Activated CD4-positive, alpha-beta T cell treated with anti-CD3 and anti-CD28 coated beads, Interleukin-2, amount 50 U/mL, for 4 hours (primary cell): ENCODE measurements at regions not wholly inside any gene's neighbourhood (a gene's known extent, or its start where the extent isn't known, plus 50 kb on each side); places are given as distances from the start of the nearest gene placed in this dataset.

Experiments used
- DNase-seq, 2 experiments: peaks; one replicate each; pipeline ENCODE4 v3.0.0-alpha.2; 2020

DNA sequence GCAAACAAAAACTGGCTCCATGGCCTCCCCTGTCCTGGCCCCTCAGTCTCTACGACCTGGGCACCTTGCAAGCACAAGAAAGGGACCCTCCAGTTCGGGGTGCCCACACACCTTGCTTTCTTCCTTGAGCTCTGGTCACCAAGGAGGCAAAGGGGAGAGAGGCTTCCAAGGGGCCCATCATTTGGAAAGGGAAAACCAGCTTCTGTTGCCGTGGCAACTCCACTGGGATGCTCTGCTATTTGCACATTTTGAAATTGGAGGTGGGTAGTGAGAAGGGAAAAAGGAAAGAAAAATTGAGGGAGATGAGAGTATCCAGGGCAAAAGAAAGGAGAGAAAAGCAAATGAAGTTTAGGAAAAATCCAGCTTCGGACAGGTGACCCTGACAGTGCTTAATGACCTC, 388.4 kb downstream of the SHANK2 start:
- no peak for DNase-seq

DNA sequence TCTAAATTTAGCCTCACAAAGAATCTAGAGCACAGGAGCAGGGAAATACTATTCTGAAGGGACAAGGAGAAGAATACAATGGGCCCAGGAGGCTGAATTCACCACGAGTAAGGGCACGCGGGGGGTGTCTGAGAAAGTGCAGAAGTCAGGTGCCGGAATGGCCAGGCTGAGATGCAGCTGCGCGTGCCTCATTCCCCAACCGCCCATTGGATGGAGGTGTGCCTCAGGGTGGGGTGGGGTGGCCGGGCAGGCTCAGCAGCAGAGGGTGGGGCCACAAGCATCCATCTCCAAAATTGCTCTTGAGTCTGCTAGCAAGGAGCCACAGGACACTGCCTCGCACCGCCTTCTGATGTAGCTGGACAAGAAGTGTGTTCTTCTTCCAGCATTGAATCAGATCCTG, 387.0 kb downstream of the SHANK2 start:
- DNase-seq, result no peak

DNA sequence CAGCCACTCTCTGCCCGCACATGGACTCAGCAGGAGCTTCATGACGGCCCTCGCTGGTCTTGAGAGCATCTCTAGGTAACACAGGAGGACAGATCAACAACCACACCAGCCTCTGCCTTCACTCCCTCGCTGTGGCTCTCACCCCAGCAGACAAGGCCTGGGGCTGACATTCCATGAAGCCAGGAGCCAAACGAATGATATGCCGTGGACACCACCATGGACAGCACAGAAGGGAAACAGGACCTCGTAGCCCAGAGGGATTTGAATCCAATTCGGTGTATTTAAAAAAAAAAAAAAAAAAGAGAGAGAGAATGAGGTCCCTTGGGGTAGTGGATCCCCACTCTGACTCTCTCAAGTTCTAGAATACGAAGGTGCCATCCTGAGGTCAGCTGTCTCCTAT, 385.5 kb downstream of the SHANK2 start:
- no peak for DNase-seq

DNA sequence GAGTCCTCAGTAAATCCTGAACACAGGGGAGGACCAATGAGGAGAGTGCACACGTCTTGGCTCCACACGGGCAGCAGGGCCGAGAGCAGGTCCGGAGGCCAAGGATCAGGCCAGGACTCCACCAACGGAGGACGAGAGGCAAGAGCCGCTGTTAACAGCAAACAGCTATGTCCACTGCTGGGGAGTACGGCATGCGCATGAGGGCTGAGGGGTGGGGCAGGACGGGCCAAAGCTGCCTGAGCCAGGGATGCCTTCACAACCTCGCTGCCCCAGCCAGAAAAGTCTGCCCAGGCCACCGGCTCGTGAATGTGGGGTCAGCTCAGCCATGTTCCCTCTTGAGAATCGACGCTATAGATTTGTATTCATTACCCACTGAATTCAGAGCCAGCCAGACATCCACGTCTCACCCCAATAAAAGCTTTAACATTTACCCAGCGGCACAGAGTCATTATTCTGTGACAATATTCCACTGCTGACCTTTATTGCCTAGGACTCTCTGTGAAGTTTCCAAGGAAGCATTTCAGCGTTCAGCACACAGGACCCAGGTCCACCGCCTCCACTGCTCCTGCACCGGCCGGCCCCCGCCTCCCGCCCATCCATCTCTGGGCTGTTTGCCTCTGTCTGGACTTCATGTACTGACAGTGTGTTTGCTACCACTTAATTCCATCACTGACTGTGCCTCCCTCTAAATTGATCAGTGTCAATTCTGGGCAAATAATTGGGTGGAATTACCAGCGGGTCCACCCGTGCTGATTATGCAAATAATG, 384.9 kb downstream of the SHANK2 start:
- no peak for DNase-seq

DNA sequence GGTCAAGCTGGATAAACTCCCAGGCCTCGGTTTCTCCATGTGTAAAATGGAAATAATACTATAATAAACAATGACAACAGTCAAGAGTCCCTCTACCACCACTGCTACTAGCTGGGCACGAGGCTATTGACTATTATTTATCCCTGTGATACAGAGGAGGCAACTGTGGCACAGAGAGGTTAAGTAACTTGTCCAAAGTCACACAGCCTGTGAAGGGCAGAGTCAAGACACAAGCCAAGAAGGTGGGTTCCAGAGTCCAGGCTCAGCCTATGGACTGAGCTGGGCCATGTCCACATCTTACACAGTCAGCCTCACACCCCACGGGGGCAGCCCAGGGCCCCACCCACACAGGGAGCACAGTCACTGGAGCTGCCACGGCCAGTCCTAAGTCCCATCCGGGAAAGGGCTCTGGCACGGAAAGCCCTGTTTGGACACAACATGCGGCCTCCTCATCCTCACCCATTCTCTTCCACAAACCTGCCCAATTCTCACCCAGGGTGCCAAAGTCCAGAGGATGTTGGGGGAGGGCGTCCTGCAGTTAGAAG, 384.0 kb downstream of the SHANK2 start:
- DNase-seq, result no peak

DNA sequence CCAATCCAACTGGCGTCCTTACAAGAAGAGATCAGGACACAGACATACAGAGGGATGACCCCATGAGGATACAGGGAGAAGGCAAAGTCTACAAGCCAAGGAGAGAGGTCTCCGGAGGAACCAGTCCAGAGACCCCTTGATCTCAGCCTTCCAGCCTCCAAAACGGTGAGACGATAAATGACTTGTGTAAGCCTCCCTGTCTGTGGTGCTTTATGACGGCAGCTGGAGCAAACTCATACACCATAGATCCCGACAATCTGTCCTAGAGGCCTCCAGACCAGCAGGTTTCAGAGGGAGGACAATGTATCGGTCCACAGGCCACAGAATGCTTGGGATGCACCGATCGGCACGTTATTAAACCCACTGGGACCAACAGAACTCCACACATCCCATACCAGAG, 383.3 kb downstream of the SHANK2 start:
- no peak for DNase-seq

DNA sequence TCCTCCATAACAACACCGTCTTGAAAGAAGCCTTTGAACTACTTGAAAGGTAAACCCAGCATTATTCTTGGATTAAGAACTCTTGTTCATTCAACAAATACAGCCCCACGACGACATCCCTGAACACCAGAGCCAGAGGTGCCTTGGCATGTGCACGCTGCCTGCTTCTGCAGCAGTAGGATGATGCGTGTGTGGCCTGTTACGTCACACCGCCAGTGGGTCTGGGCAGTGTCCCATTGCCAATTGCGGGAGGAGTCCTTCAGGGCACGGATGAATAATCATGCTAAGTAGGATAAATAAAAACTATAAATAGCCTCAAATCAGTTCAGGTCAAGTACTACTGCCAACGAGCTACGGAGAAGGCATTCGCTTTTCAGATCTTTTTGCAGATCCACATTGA, 380.5 kb downstream of the SHANK2 start:
- no peak for DNase-seq

DNA sequence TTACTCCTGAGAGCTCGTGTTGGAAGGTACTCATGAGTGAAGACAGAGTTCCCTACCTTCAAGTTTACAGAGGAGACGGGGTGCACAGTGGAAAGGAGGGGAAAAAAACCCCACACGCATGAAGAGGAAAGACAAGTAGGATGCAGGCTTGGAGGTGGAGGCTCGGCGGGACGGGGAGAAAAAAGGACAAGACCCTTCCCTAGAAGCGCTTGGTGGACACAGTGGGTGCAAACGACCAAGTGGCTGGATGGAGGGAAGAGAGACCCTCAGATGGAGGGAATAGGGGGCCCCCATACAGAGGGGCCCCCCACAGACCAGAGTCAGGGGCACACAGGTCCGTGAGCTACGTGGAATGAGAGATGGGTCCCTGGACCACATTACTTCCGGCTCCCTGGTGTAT, 380.1 kb downstream of the SHANK2 start:
- DNase-seq, result no peak

DNA sequence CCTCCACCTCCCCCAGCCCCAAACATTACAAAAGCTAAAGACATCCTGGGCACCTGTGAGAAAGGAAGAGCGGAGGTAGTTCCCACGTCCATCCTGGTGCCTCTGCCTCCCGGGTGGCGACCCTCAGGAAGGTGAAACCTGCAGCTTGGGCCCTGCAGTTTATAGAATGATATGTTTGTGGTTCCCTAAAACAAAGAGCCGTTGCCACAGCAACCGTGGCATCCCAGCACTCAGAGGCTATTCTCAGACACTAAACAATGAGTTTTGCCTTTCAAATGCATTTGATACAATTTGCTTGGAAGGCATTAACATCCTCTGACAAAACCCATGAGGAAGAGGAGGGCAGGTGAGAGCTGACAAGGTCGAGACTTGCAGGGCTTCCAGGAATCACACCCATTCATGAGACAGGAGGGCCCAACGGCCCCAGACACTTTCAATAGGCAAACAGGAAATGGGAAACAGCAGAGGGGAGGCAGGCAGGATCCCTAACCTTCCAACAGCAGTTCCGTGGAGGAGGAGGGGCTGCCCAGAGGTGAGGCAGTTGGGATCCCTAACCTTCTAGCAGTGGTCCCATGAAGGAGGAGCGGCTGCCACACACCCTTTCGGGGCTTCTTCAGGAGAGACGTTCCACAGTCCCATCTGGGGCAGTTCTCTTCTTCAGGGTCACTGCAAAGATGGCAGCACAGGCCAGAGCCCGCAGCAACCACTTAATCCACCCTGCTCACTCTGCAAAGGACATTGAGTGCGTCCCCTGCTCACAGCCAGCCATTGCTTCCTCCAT, 379.2 kb downstream of the SHANK2 start:
- DNase-seq, result no peak

DNA sequence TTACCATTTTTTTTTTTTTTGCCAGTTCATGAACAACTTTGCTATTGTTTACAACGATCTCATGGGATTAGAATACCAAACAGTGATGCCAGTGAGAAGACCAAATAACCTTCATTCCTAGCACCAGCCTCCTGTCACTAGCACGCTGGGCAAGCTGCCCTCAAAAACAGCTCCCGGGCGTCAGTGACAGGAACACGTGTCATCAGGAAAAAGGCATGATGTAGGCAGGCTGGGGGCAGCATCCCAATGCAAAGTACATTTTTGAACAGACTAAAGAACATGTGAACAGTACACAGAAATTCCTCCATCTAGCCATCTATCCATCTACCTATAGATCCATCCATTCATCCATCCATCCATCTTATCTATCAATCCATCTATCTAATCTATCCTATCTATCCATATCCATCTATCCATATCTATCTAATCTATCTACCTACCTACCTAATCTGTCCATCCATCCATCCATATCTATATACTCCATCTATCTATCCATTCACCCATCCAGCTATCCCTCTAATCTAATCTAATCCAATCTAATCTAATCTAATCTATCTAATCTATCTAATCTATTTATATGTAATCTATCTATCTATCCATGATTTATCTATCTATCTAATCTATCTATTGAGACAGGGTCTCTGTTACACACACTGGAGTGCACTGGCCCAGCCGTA, 378.5 kb downstream of the SHANK2 start:
- no peak for DNase-seq

DNA sequence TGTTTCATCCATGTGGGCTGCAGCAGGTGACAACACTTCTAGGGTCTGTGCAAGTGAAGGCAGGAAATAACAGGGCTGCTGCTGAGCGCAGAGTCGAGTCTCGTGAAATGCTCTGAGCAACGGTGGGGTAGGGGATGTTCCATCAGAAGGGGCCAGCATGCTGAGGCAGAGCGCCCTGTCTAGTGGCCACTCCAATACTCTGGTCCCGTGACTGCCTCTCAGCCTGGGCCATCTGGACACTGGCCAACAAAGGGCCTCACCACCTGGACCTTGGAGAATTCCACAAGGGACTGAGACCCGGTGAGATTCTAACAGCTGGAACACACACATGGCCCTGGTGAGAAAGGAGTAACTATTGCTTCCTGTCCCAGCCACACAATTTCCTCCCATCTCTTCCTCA, 375.7 kb downstream of the SHANK2 start:
- no peak for DNase-seq

DNA sequence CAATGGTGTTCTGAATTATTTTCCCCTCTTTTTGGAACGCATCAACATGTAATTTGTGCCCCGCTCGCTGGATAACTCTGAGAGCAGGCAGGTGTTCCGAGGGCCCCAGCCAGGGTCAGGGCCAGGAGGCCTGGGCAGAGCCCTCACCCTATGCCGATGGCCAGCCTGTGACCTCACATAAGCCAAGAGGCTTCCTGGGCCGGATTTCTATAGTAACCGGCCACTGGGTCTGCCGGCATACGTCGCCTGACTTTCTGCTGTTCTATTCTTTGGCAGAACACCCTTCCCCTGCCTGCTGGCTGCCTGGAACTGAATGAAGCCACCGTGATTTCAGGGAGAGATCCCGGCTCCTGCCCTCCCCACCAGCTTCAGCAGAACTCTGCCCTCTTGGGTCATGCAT, 375.2 kb downstream of the SHANK2 start:
- no peak for DNase-seq

DNA sequence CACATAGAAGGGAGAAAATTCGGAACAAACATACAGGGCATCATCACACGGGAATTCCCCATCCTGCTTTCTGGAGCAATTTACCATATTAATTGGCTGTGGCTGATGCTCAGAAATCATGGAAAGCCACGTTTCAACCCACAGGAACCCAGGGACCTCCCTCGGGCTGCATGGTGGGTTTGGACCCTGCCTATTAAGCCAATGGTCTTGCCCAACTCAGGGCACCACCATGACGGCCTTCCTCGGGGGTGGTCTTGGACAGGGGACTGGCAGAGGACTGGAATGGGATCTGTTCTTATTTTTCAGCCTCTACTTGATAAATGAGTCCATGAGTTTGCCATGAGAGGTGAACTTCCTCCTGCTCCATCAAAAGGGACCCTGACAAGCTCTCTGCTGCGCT, 374.0 kb downstream of the SHANK2 start:
- no peak for DNase-seq

DNA sequence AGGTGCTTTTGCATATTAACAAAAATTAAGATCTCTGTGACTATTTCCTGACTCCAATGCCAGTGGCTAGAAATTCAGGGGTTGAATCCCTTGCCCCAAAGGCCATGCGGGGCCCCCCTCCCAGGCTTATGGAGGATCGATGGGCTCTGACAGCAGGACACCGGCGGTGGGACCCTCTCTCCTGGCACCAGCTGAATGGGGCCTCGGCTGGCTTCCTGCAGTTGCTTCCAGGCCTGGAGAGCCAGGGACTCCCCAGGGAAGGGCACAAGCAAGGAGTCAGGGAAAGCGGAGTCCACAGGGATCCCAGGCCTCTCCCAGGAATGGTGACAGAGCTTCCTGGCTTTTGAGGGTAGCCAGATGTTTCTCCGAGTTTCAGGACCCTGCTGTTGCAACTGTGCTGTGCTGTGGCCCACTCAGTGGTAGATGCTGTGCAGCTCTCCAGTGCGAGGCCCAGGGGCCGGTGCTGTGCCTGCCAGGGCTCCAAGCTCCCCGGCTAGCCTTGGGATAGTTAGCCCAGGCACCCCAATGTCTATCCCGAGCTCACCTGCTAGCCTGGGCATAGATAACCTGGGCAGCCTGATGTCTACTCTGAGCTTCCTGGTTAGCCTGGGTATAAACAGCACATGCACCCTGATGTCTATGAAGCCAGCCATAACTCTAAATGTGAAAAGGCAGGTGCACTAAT, 372.6 kb downstream of the SHANK2 start:
- DNase-seq, result no peak

DNA sequence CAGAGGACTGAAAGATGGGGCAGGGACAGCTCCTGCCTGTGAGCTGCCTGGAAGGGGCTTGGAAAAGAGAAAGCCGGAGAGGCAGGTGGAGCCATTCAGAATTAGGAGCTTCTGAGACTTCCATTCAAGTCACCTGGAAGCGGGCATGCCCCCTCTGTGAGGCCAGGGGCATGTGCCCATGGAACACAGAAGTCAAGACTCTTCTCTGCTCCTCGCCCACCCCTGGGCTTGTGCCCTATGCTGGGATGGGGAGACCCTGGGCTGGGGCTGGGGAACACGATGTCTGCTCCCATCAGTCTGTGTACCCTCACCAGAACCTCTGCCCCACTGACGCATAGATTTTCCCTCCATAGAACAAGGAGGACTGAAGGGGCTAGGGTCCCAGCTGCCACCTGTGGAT, 372.0 kb downstream of the SHANK2 start:
- no peak for DNase-seq

DNA sequence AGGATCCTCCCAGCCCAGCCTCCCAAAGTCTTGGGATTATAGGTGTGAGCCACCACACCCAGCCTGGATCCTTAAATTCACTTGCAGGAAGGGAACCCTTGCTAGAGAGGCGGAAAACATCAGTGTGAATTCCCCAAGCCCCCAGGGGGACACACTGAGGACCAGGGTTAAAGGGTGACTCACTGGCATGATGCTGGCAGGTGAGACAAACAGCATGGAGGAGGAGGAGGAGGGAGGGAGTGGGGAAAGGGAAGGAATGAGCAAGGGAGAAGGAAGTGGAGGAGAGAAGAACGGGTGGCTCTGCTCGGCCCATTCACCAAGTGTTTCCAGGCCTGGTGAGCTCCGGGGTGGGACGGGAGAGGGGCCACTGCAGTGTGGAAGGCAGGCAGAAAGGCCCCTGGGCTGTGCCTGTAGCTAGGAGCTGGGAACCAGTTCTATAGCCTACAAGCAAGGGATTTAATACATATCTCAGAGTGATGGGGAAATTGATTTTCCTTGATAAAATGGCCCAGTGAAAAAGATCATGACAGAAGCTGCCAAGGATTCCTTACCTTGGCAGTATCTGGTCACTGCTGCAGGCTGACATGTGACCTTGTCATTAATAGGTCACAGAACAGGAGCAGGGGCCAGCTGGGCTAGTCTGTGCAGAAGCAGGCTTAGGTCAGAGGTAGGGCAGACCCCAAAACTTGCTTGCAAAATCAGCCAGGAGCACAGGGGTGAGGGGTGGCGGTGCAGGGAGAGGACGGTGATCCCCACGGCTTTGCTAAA, 370.2 kb downstream of the SHANK2 start:
- no peak for DNase-seq

DNA sequence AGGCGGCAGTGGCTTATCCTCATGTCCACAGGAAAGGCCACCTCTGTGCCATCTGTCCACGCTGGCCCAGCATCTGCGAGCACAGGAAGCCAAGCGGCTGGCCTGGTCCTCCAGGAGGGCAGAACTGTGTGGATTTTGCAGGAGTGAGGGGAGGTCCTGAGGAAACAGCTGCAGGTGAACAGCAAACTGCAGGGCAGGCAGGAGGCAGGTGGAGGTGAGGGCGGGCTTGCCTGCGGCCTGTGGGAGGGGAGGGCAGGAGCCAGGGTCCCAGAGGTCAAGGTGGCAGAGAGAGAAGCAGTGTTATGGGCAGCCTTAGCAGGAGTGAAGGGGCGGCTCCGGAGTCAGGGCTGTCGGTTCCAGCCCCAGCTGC, 369.7 kb downstream of the SHANK2 start:
- DNase-seq, result no peak

DNA sequence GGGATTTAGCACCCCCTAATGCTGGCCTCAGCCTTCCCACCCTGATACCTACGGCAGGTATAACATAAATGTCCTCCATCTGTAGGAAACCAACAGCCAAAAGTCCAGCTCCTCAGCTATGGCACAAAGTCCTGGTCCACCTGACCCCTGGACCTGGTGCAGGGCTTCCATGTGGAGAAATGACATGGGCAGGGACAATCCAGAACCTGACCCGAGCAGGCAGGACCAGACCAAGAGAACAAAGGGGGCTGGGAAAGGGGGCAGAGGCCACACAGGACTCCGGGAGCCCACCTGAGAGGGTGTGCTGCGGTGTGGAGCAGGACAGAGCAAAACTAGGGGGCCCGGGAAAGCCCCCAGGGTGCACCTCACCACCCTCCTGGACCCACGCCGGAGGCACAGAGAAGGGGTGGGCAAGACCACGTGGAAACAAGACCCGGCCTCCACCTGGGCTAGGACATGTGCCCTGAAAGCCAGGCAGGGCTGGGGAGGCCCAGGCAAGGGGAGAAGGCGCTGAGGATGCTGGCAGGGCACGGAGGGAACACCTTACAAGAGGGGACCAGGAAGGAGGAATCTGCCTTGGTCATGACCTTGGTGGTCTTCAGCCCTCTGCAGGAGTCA, 368.9 kb downstream of the SHANK2 start:
- no peak for DNase-seq

DNA sequence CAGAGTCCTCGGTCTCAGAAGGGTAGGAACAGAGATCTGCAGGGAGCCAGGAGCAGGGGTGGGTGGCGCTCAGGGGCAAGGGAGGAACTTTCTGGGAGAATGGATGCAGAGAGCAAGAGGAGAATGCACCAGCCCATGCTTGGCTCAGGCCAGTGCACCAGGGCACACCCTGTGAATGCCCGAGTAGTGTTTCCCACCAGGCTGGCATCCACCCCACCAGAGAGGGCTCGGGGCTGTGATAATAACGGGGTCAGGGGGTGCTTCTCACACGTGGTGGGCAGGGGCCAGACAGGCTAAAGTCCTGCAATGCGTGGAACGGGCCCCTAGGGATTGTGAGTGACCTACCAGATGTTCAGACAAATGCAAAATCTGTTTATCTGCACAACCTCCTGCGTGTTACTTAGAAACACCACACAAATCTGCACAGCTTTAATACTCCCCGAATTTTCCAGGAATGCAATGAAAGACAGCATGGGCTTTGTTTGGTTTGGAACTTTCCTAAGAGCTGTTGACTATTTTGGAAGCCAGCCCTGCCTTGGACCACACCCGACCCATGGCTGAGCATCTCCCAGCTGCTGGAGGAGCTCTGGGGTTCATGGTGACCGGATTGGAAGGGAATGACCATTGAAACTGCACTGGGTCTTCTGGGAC, 368.3 kb downstream of the SHANK2 start:
- DNase-seq, result no peak

DNA sequence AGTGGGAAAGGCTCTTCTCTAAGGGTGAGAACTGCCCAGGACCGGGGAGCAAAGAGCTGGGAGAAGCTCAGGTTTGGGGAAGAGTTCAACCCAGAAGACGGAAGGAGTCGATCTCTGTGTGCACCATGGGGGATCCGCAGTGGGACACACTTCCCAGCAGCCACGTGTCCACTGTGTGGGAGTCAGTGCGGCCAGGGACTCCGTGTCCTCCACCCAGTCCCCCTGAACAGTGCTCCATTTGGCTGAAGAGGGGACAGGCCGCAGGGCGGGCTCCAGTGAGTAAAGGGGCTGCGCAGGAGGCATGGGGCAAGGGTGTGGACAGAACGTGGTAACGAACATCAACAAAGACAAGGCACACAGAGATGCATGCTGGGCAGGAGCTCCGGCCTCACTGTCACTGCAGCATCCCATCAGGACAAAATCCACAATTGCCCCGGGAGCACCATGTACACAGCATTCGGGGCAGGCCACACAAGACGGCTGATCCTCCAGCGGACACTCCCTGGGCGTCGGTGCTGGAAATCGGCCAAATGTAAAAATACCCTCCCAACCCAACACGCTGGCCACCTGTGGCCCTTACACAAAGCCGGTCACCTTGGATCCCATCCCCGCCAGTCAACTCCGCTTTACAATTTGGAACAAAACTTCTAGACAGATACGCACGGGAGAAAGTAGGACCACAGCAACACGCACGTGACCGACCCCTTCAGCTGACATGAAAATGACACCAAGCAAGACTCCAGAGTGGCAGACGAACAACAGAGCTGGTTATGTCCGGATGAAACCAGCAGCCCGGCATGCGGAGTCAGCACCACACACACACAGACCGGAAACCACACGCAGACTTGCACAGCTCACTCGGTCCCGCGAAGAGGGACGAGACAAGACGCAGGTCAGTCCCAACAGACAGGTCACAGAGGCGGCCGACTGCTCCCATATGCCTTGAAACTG, 366.8 kb downstream of the SHANK2 start:
- no peak for DNase-seq
